GM12865 (cell line): ENCODE measurements at regions not wholly inside any gene's neighbourhood (a gene's known extent, or its start where the extent isn't known, plus 50 kb on each side); places are given as distances from the start of the nearest gene placed in this dataset.
A peak's percentile ranks its signal among the peaks of the same experiment; 100 is the strongest.

Experiments used
- DNase-seq: peaks from one replicate; pipeline ENCODE4 v3.0.0; 2010; ENCODE audit warnings: low read depth
- H3K4me3 ChIP-seq: 2 replicates; pipeline ENCODE4 v1.5.1; 2011; ENCODE audit warnings: mild to moderate bottlenecking, low read depth, low read length, control low read depth
- CTCF ChIP-seq: IDR thresholded peaks from 2 replicates; pipeline ENCODE4 v1.5.1; 2011; ENCODE audit warnings: low read length, control low read depth, low read depth, inconsistent platforms; ENCODE audit not compliant: insufficient read depth; ENCODE audit errors: missing control alignments

- no peak for TF ChIP-seq CTCF
- no peak overlapping the region for H3K4me3 ChIP-seq
- no peak for DNase-seq
Measured at GRCh38 chr20:22407237-22408193, 176.9 kb downstream of the FOXA2 start.

- no peak for TF ChIP-seq CTCF
- H3K4me3 ChIP-seq: no peak overlapping the region
- no peak for DNase-seq
Measured at GRCh38 chr20:22404419-22405170, 179.8 kb downstream of the FOXA2 start.

- peak overlapping the region; percentile 42 for H3K4me3 ChIP-seq
- no peak for TF ChIP-seq CTCF
- DNase-seq: peak; percentile 21
Measured at GRCh38 chr20:22403632-22404361, 180.6 kb downstream of the FOXA2 start.

- no peak for DNase-seq
- TF ChIP-seq CTCF: no peak
- peak overlapping the region; percentile 42 for H3K4me3 ChIP-seq
Measured at GRCh38 chr20:22403022-22403631, 181.2 kb downstream of the FOXA2 start.

GRCh38 chr20:22402550-22402949 lies 181.8 kb downstream of the FOXA2 start:
- H3K4me3 ChIP-seq: no peak overlapping the region
- no peak for DNase-seq
- no peak for TF ChIP-seq CTCF

GRCh38 chr20:22400440-22400839 lies 183.9 kb downstream of the FOXA2 start:
- TF ChIP-seq CTCF: no peak
- no peak for DNase-seq
- H3K4me3 ChIP-seq: no peak overlapping the region
